Natural killer cell (primary cell): ENCODE measurements at regions not wholly inside any gene's neighbourhood (a gene's known extent, or its start where the extent isn't known, plus 50 kb on each side); places are given as distances from the start of the nearest gene placed in this dataset.

Experiments used
- ATAC-seq, 3 donors: fragments of 150-1000 bp in 2 of 3; fragments of 200-7000 bp in 1 of 3; cut with Tn5 transposase; 1 replicate in 1 of 3; 2 replicates in 2 of 3; pipeline ENCODE4 v1.10.0; 2021; ENCODE audit warnings: mild to moderate bottlenecking in 2 of 3, moderate library complexity in 2 of 3
- DNase-seq, 2 donors: peaks; one replicate each; pipeline versions ENCODE4 v3.0.0 to v3.0.0-alpha.2; 2013 to 2021; ENCODE audit warnings: mixed read lengths in 1 of 2
- H3K27ac ChIP-seq: one replicate; pipeline ENCODE4 v1.5.1; 2013; ENCODE audit warnings: mild to moderate bottlenecking, low read length
- H3K27me3 ChIP-seq: one replicate; pipeline ENCODE4 v1.6.1; 2013; ENCODE audit warnings: low read length; ENCODE audit not compliant: control insufficient read depth, insufficient read depth
- H3K36me3 ChIP-seq: one replicate; pipeline ENCODE4 v1.6.1; 2013; ENCODE audit warnings: low read length; ENCODE audit not compliant: control insufficient read depth, insufficient read depth
- H3K4me1 ChIP-seq: one replicate; pipeline ENCODE4 v1.6.1; 2013; ENCODE audit warnings: low read length; ENCODE audit not compliant: control insufficient read depth, insufficient read depth
- H3K4me3 ChIP-seq: one replicate; pipeline ENCODE4 v1.5.1; 2013; ENCODE audit warnings: low read length
- H3K9me3 ChIP-seq: one replicate; pipeline ENCODE4 v1.6.1; 2013; ENCODE audit warnings: low read length; ENCODE audit not compliant: control insufficient read depth, insufficient read depth
- H3K27ac Mint-ChIP-seq, 2 donors: one replicate each; pipeline ENCODE4 v1.8.0; 2022; ENCODE audit warnings: mild to moderate bottlenecking in 2 of 2, mixed read lengths in 2 of 2, moderate library complexity in 1 of 2
- H3K27me3 Mint-ChIP-seq, 2 donors: one replicate each; pipeline ENCODE4 v1.8.0; 2022; ENCODE audit warnings: low read depth in 2 of 2, mixed read lengths in 2 of 2
- H3K36me3 Mint-ChIP-seq: one replicate; pipeline ENCODE4 v1.8.0; 2022; ENCODE audit warnings: mixed read lengths
- H3K4me1 Mint-ChIP-seq, 2 donors: one replicate each; pipeline ENCODE4 v1.8.0; 2022; ENCODE audit warnings: mixed read lengths in 2 of 2
- H3K4me3 Mint-ChIP-seq: one replicate; pipeline ENCODE4 v1.8.0; 2022; ENCODE audit warnings: mild to moderate bottlenecking, moderate library complexity, mixed read lengths
- H3K9me3 Mint-ChIP-seq, 2 donors: one replicate each; pipeline ENCODE4 v1.8.0; 2022; ENCODE audit warnings: mixed read lengths in 2 of 2
- WGBS: methylation state at CpG from one replicate; pipeline ENCODE4 v1.1.7; 2013; ENCODE audit warnings: missing lambda C conversion rate; ENCODE audit not compliant: insufficient coverage; 5-methylcytosine and 5-hydroxymethylcytosine counted together
- intact Hi-C: fragments of 100-400 bp; cut with micrococcal nuclease; formaldehyde crosslinking; loops from one replicate; pipeline ENCODE4 v1.14.2; 2022
- TF ChIP-seq, protein P1 (sequence below): fragments of 200-600 bp; IDR thresholded peaks from one replicate; pipeline ENCODE4 v1.8.0; 2022; ENCODE audit warnings: antibody characterized with exemption

DNA sequence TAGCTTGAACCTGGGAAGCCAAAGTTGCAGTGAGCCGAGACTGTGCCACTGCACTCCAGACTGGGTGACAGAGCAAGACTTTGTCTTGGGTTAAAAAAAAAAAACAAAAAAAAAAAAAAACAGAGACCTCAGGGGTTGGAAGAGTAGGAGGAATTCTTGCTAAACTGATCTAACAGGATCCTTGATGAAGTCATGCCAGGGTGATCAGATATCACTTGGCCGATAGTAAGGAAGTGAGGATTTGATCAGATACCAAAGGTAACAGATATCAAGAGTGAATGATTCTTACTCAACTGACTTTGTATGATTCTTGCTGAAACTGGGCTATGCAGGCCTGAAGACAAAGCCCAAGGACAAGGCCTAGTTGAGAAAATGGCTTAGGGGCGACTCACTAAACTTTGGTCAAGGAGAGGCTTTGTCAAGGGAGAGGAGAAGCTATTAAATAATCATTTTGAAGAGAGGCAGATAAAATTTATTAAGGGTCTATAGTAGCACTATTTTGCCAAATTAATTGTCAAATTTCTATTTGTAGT lies 624.7 kb downstream of the UTRN start:
- DNase-seq (no peak), ATAC-seq (no peak)
- H3K27ac ChIP-seq = no peak overlapping the region
- no peak overlapping the region for H3K4me3 ChIP-seq
- Mint-ChIP-seq H3K4me1 (peaks cover 15 to 19% of the 10 kb centered on the region in 2 donors), H3K36me3 (peaks cover 8% of the 10 kb centered on the region), H3K27me3 (peaks cover 10 to 13% of the 10 kb centered on the region in 2 donors), H3K9me3 (no peaks in the 10 kb centered on the region), H3K27ac (no peak overlapping the region), H3K4me3 (no peak overlapping the region)
- no peaks in the 10 kb centered on the region for H3K9me3 ChIP-seq
- TF ChIP-seq, protein P1, sequence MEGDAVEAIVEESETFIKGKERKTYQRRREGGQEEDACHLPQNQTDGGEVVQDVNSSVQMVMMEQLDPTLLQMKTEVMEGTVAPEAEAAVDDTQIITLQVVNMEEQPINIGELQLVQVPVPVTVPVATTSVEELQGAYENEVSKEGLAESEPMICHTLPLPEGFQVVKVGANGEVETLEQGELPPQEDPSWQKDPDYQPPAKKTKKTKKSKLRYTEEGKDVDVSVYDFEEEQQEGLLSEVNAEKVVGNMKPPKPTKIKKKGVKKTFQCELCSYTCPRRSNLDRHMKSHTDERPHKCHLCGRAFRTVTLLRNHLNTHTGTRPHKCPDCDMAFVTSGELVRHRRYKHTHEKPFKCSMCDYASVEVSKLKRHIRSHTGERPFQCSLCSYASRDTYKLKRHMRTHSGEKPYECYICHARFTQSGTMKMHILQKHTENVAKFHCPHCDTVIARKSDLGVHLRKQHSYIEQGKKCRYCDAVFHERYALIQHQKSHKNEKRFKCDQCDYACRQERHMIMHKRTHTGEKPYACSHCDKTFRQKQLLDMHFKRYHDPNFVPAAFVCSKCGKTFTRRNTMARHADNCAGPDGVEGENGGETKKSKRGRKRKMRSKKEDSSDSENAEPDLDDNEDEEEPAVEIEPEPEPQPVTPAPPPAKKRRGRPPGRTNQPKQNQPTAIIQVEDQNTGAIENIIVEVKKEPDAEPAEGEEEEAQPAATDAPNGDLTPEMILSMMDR = no peak
- H3K4me1 ChIP-seq = peaks cover 4% of the 10 kb centered on the region
- no peaks in the 10 kb centered on the region for H3K36me3 ChIP-seq
- 97% methylated on average over 3 of the region's 3 CpGs for WGBS
- no peaks in the 10 kb centered on the region for H3K27me3 ChIP-seq
- intact Hi-C loops = no loop called here

DNA sequence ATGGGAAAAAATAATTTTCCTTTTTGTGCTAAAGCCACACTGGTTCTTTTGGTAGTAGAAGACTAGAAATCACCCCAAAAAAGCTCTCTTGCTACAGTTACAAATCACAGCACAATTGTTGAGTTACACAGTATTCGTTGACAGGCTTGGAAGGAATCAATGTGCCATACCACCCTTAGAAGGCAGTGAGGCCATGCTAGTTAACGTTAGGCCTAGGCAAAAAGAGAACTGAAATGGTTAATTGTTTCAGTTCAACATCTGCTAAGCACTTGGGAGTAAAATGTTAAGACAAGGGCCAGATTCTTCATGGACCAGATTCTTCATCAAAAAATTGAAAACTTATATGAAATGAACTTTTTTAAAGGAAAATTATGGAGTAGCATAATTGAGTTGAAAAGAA lies 626.2 kb downstream of the UTRN start:
- TF ChIP-seq, protein P1 = no peak
- Histone ChIP-seq H3K27ac (no peak overlapping the region), H3K27me3 (no peaks in the 10 kb centered on the region), H3K4me3 (no peak overlapping the region), H3K36me3 (no peaks in the 10 kb centered on the region), H3K9me3 (no peaks in the 10 kb centered on the region), H3K4me1 (peaks cover 4% of the 10 kb centered on the region)
- Mint-ChIP-seq H3K27ac (no peak overlapping the region), H3K27me3 (peaks cover 10 to 13% of the 10 kb centered on the region in 2 donors), H3K9me3 (no peaks in the 10 kb centered on the region), H3K4me3 (no peak overlapping the region), H3K4me1 (peaks cover 19 to 21% of the 10 kb centered on the region in 2 donors), H3K36me3 (peaks cover 8% of the 10 kb centered on the region)
- ATAC-seq (no peak), DNase-seq (no peak)
- 78% methylated on average over 2 of the region's 2 CpGs for WGBS
- intact Hi-C loops = no loop called here

DNA sequence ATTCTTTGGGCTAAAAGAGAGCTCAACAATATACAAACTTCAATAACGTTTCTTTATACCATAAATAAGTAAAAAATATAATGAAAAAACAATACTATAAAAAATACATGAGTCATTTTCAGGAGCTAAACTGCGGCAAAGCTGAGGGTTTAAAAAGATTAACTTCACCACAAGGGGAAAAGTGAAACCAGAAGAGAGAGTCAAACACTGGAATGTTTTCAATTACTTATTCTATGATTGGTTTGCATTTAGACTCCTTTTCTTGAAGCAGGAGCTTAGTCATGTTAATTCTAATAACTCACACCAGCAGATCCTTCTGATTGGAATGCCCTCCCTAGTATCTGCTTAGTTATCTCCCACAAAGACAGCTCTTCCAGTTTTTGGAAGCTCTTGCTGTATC lies 627.3 kb downstream of the UTRN start:
- Histone ChIP-seq H3K9me3 (no peaks in the 10 kb centered on the region), H3K4me1 (peaks cover 4% of the 10 kb centered on the region), H3K36me3 (no peaks in the 10 kb centered on the region), H3K4me3 (no peak overlapping the region), H3K27me3 (no peaks in the 10 kb centered on the region), H3K27ac (peak overlapping the region; percentile 50)
- Mint-ChIP-seq H3K27ac (peak overlapping the region; percentile 75 to 84), H3K9me3 (no peaks in the 10 kb centered on the region), H3K36me3 (peaks cover 8% of the 10 kb centered on the region), H3K27me3 (peaks cover 8 to 11% of the 10 kb centered on the region in 2 donors), H3K4me3 (peak overlapping the region; percentile 5), H3K4me1 (peaks cover 19 to 21% of the 10 kb centered on the region in 2 donors)
- no CpG with 5 or more reads among the region's 2 CpGs for WGBS
- no peak for DNase-seq
- intact Hi-C loops = no loop called here
- peak in 2 of 3 donors; percentile 55 to 62 for ATAC-seq
- TF ChIP-seq, protein P1 = no peak

DNA sequence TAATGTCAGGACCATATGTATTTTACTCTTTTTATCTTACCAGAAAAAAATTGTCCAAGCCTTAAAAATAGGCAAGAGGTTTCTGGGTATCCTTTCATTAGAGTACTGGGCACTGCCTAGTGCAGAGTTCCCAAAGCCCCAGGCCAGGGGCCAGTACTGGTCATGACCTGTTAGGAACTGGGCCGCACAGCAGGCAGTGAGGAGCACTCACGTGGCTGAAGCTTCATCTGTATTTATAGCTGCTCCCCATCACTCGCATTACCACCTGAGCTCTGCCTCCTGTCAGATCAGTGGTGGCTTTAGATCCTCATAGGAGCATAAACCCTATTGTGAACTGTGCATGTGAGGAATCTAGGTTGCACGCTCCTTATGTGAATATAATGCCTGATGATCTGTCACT lies 632.9 kb downstream of the UTRN start:
- 92% methylated on average over 4 of the region's 4 CpGs for WGBS
- ATAC-seq (no peak), DNase-seq (no peak)
- no peaks in the 10 kb centered on the region for H3K36me3 ChIP-seq
- intact Hi-C loops = no loop called here
- H3K27ac ChIP-seq = no peak overlapping the region
- Mint-ChIP-seq H3K27me3 (no peaks in the 10 kb centered on the region), H3K9me3 (no peaks in the 10 kb centered on the region), H3K36me3 (no peaks in the 10 kb centered on the region), H3K4me3 (no peak overlapping the region), H3K27ac (no peak overlapping the region), H3K4me1 (peaks cover 40 to 44% of the 10 kb centered on the region in 2 donors)
- no peaks in the 10 kb centered on the region for H3K27me3 ChIP-seq
- H3K4me1 ChIP-seq = peaks cover 11% of the 10 kb centered on the region
- TF ChIP-seq, protein P1 = no peak
- H3K4me3 ChIP-seq = no peak overlapping the region
- no peaks in the 10 kb centered on the region for H3K9me3 ChIP-seq
